ENCODE measurements at regions not wholly inside any gene's neighbourhood (a gene's known extent, or its start where the extent isn't known, plus 50 kb on each side); places are given as distances from the start of the nearest gene placed in this dataset.

DNA sequence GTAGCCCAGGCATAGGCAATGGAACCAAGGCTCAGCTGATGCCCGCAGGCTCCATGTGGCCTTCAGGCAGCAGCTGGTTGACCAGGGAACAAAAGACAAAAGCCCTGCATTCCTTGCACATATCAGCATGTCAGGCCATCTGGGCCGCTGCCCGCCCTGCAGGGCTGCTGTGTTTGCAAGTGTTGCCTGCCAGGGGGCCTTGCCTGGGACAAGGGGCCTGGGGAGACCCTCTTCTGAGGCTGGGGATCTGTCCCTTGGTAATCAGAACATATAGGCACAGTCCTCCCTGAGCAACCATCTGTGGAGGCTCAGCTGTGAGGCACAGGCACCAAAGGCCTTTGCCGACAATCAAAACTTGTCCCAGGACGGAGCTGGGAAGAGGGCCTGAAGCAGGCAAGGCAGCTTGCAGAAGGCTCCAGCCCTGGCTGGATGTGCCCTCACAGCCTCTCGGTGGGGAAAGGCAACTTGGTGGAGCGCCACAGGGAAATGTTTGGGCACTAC, 138.2 kb downstream of the TPRA1 start:
- DNase-seq = no peak
- H3K27me3 ChIP-seq = peaks cover 17% of the 10 kb centered on the region
- H3K27ac ChIP-seq = no peak overlapping the region
- H3K9me3 ChIP-seq = no peaks in the 10 kb centered on the region
- peaks cover 12% of the 10 kb centered on the region for H3K4me1 ChIP-seq
- intact Hi-C loops (cut with DNase I) = no loop called here
- no peaks in the 10 kb centered on the region for H3K36me3 ChIP-seq
- no peak overlapping the region for H3K9ac ChIP-seq (ENCODE audit: low read depth in 2 of 2, low read length in 2 of 2)
- H3K4me3 ChIP-seq = no peak overlapping the region
- TF ChIP-seq, protein P1, sequence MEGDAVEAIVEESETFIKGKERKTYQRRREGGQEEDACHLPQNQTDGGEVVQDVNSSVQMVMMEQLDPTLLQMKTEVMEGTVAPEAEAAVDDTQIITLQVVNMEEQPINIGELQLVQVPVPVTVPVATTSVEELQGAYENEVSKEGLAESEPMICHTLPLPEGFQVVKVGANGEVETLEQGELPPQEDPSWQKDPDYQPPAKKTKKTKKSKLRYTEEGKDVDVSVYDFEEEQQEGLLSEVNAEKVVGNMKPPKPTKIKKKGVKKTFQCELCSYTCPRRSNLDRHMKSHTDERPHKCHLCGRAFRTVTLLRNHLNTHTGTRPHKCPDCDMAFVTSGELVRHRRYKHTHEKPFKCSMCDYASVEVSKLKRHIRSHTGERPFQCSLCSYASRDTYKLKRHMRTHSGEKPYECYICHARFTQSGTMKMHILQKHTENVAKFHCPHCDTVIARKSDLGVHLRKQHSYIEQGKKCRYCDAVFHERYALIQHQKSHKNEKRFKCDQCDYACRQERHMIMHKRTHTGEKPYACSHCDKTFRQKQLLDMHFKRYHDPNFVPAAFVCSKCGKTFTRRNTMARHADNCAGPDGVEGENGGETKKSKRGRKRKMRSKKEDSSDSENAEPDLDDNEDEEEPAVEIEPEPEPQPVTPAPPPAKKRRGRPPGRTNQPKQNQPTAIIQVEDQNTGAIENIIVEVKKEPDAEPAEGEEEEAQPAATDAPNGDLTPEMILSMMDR (IDR thresholded peaks at IDR 0.05) = no peak

DNA sequence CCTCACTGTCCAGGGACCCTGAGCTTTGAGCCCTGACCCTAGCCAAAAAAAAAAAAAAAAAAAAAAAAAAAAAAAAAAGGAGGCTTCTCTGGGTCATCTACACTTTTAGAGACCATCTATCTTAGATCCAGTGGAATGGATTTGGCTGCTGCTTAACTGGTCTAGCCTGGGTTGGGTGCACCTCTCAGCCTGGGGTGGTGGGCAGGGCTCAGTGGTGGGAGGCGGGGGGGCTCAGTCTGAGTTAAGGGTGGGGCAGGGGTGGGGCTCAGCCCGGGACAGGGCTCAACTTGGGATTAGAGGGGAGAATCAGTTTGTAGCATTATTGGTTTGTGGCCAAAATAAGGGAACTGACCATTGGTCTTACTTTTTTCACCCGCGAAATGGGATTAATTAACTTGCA, 139.2 kb downstream of the TPRA1 start:
- Histone ChIP-seq H3K9me3 (no peaks in the 10 kb centered on the region), H3K27me3 (peaks cover 8% of the 10 kb centered on the region), H3K36me3 (no peaks in the 10 kb centered on the region), H3K4me1 (peaks cover 8% of the 10 kb centered on the region), H3K4me3 (no peak overlapping the region), H3K9ac (ENCODE audit: low read depth in 2 of 2, low read length in 2 of 2) (no peak overlapping the region), H3K27ac (no peak overlapping the region)
- DNase-seq = no peak
- intact Hi-C loops (cut with DNase I) = no loop called here
- TF ChIP-seq, protein P1 (IDR thresholded peaks at IDR 0.05) = no peak

DNA sequence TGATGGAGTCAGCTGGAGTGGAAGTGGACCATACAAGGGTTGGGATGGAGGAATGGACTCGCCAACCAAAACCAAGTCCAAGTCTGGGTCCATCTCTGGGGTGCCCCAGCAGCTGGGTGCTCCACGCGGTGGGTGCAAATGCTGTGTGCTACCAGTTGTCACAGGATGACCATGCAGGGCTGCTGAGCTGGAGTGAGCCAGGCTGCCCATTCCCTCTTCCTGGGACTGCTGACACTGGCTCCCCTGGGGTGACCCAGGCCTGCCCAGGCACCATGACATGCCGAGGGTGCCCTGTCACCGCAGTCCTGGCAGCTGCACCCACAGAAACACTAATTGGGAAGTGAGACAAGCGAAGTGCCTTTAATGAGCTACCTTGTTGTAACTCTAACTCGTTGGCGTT, 140.2 kb downstream of the TPRA1 start:
- H3K4me3 ChIP-seq = no peak overlapping the region
- intact Hi-C loops (cut with DNase I) = no loop called here
- H3K27me3 ChIP-seq = no peaks in the 10 kb centered on the region
- DNase-seq = no peak
- H3K27ac ChIP-seq = no peak overlapping the region
- no peaks in the 10 kb centered on the region for H3K4me1 ChIP-seq
- no peaks in the 10 kb centered on the region for H3K36me3 ChIP-seq
- TF ChIP-seq, protein P1 (IDR thresholded peaks at IDR 0.05) = no peak
- no peaks in the 10 kb centered on the region for H3K9me3 ChIP-seq
- H3K9ac ChIP-seq (ENCODE audit: low read depth in 2 of 2, low read length in 2 of 2) = no peak overlapping the region

DNA sequence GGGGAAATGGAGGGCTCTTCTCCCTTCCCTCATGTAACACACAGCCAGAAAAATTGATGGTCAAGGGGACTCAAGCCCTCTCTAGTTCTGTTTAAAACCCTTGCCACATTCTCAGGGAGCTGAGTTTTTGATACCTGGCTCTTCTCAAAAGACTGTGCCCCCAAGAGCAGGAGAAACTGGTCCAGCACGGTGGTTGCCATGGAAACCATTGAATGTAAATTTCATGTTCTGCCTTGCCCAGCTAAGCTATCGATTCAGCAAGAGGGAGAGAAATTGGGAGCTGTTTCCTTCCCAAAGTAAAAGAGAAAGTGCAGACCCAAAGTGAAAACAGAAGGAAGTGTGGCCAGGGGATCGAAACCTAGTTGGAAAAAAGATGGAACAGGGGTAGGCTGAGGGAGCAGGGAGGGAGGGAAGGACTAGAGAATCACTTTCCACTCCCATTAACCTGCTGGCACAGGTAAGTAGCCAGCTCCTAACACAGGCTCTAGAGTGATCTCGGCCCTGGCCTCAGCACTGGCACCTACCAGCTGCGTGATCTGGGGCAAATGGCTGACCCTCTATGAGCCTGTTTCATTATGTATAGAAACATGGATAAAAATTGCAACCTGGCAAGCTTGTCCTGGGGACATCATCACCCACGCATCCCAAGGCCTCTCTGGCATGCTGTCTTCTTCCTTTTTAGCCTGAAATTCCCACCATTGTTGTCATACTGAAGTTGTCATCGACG, 140.9 kb downstream of the TPRA1 start:
- DNase-seq = no peak
- no peaks in the 10 kb centered on the region for H3K36me3 ChIP-seq
- H3K27ac ChIP-seq = no peak overlapping the region
- H3K9ac ChIP-seq (ENCODE audit: low read depth in 2 of 2, low read length in 2 of 2) = no peak overlapping the region
- intact Hi-C loops (cut with DNase I) = no loop called here
- TF ChIP-seq, protein P1 (IDR thresholded peaks at IDR 0.05) = no peak
- no peak overlapping the region for H3K4me3 ChIP-seq
- no peaks in the 10 kb centered on the region for H3K4me1 ChIP-seq
- H3K9me3 ChIP-seq = no peaks in the 10 kb centered on the region
- H3K27me3 ChIP-seq = no peaks in the 10 kb centered on the region

DNA sequence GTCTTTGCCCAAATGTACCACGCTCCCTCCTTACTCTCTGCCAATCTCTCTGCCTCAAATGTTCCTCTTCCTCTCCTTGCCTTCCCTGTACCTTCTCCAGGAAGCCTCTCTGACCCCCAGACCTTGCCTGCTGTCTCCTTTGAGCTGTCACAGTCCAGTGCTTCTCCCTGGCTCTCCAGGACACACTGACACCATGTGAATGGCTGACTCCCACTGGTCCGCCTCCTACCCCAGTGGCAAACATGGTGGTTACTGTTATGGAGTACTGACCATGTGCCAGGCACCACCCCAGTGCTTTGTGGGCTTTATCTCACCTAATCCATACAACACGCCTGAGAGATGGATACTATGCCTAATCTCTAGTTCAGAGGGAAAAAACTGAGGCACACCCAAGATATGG, 141.9 kb downstream of the TPRA1 start:
- Histone ChIP-seq H3K27me3 (no peaks in the 10 kb centered on the region), H3K9me3 (no peaks in the 10 kb centered on the region), H3K36me3 (no peaks in the 10 kb centered on the region), H3K9ac (ENCODE audit: low read depth in 2 of 2, low read length in 2 of 2) (no peak overlapping the region), H3K4me3 (no peak overlapping the region), H3K27ac (no peak overlapping the region), H3K4me1 (no peaks in the 10 kb centered on the region)
- no peak for DNase-seq
- intact Hi-C loops (cut with DNase I) = no loop called here
- TF ChIP-seq, protein P1 (IDR thresholded peaks at IDR 0.05) = no peak
